Hepatocyte (in vitro differentiated cells): ENCODE measurements at regions not wholly inside any gene's neighbourhood (a gene's known extent, or its start where the extent isn't known, plus 50 kb on each side); places are given as distances from the start of the nearest gene placed in this dataset.

Source experiments
- CTCF ChIP-seq: fragments of 200-600 bp; sonication (generic); IDR thresholded peaks from 2 replicates; pipeline ENCODE4 v1.5.1; 2016; ENCODE audit warnings: antibody characterized with exemption, mild to moderate bottlenecking; ENCODE audit not compliant: poor library complexity
- EZH2 ChIP-seq: fragments of 200-600 bp; sonication (generic); IDR thresholded peaks from 2 replicates; pipeline ENCODE4 v1.6.1; 2016; ENCODE audit warnings: antibody characterized with exemption, mild to moderate bottlenecking, borderline replicate concordance
- EZH2phosphoT487 ChIP-seq: fragments of 200-600 bp; sonication (generic); IDR thresholded peaks from one replicate; pipeline ENCODE4 v1.6.1; 2018; ENCODE audit warnings: antibody characterized with exemption, mild to moderate bottlenecking, low read depth, moderate library complexity; ENCODE audit not compliant: unreplicated experiment, severe bottlenecking

- TF ChIP-seq CTCF (no peak), EZH2 (no peak), EZH2phosphoT487 (no peak)
Measured at GRCh38 chr5:24112420-24112819, 532.4 kb downstream of the CDH10 start.
